ENCODE measurements at regions not wholly inside any gene's neighbourhood (a gene's known extent, or its start where the extent isn't known, plus 50 kb on each side); places are given as distances from the start of the nearest gene placed in this dataset.

DNA sequence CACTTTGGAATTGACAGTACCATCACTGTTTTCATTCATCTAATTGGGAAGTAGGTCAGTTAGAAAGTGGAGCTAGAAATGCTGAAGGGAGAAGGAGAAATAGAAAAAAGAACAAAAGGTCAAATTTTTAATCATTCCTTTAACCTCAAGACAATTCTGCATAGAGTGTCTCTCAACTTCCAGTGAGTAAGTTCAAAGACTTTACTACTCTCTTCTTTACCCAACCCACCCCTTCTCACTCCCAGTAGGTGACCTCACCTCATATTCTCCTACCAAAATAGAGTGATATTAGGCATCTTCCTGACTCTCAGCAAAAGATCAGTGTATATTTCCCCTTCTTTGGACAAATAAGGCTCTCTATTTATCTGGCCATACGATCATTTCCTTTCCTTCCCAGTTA, 340.0 kb upstream of the JAG1 start:
- no peak overlapping the region for H3K4me3 ChIP-seq (ENCODE audit: low read depth, low read length)
- DNase-seq (ENCODE audit: low read depth) = no peak
- H3K36me3 ChIP-seq (ENCODE audit: control insufficient read depth, insufficient read depth, low read length) = no peaks in the 10 kb centered on the region
- TF ChIP-seq, protein P1, sequence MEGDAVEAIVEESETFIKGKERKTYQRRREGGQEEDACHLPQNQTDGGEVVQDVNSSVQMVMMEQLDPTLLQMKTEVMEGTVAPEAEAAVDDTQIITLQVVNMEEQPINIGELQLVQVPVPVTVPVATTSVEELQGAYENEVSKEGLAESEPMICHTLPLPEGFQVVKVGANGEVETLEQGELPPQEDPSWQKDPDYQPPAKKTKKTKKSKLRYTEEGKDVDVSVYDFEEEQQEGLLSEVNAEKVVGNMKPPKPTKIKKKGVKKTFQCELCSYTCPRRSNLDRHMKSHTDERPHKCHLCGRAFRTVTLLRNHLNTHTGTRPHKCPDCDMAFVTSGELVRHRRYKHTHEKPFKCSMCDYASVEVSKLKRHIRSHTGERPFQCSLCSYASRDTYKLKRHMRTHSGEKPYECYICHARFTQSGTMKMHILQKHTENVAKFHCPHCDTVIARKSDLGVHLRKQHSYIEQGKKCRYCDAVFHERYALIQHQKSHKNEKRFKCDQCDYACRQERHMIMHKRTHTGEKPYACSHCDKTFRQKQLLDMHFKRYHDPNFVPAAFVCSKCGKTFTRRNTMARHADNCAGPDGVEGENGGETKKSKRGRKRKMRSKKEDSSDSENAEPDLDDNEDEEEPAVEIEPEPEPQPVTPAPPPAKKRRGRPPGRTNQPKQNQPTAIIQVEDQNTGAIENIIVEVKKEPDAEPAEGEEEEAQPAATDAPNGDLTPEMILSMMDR (IDR thresholded peaks at IDR 0.05; ENCODE audit: insufficient read depth, low read length, poor library complexity, severe bottlenecking) = no peak
- H3K27me3 ChIP-seq (ENCODE audit: control insufficient read depth, insufficient read depth, low read length) = no peaks in the 10 kb centered on the region

DNA sequence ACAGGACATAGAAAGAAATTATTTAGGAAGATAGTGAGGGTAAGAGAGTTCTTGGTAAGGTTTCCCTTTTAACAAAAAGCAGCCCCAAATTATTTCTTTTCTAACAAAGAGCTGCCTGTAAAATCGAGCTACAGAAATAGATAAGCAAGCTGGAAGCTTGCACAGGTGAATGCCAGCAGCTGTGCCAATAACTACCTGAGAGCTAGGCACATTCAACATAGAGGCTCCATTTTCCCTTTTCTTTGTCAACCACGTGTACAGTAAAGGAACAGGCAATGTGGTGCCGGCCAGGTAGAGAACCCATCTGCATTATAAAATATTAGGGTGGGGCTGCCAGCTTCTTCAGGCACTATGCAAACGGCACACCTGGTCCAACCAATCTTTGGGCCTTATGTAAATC, 341.6 kb upstream of the JAG1 start:
- no peaks in the 10 kb centered on the region for H3K36me3 ChIP-seq (ENCODE audit: control insufficient read depth, insufficient read depth, low read length)
- TF ChIP-seq, protein P1 (IDR thresholded peaks at IDR 0.05; ENCODE audit: insufficient read depth, low read length, poor library complexity, severe bottlenecking) = no peak
- no peak overlapping the region for H3K4me3 ChIP-seq (ENCODE audit: low read depth, low read length)
- H3K27me3 ChIP-seq (ENCODE audit: control insufficient read depth, insufficient read depth, low read length) = no peaks in the 10 kb centered on the region
- no peak for DNase-seq (ENCODE audit: low read depth)

DNA sequence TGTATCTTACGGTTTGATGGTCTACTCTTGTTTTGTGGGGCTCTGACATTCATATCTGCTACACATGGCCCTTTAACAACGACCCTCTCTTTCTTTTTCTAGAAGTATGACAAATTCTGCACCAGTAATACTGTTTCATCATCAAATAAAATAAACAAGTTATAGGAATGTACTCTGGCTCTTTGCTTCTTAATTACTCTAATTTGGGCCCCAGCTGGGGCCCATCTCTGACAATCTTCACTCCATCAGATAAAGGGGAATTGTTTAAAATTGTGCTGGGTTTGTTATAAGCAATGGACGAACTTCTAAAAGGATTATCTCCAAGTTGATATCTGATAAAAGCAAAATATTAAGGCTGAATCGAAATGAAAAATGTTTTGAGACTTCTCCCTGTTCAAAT, 343.6 kb upstream of the JAG1 start:
- TF ChIP-seq, protein P1 (IDR thresholded peaks at IDR 0.05; ENCODE audit: insufficient read depth, low read length, poor library complexity, severe bottlenecking) = no peak

DNA sequence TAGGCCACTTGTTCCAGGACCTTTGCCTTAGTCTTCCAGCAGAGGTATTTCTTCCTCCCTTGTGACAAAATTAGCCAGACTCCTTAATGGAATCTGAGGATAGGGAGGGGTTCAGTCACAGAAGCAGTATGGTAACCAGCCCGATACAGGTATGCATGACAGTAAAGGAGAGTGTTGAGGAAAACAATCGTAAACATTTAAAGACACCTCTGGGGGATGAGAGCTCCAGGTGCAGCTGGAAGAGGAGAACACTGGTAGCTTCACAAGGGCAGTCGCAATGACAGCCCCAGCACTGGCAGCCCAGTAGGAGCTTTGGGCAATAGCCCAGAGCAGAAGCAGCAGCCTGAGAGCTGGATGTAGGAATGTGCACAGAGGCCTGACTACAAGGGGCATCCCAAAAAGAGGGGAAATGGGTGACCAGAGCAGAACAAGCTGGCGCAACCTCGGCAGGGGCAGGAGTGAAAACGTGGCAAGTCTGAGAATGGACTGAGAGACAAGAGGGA, 344.9 kb upstream of the JAG1 start:
- no peak for DNase-seq (ENCODE audit: low read depth)
- TF ChIP-seq, protein P1 (IDR thresholded peaks at IDR 0.05; ENCODE audit: insufficient read depth, low read length, poor library complexity, severe bottlenecking) = no peak
- H3K4me3 ChIP-seq (ENCODE audit: low read depth, low read length) = no peak overlapping the region
- H3K27me3 ChIP-seq (ENCODE audit: control insufficient read depth, insufficient read depth, low read length) = no peaks in the 10 kb centered on the region
- no peaks in the 10 kb centered on the region for H3K36me3 ChIP-seq (ENCODE audit: control insufficient read depth, insufficient read depth, low read length)

More for the DNA sequence above, 343.6 kb upstream of the JAG1 start:
- H3K36me3 ChIP-seq (ENCODE audit: control insufficient read depth, insufficient read depth, low read length) = no peaks in the 10 kb centered on the region
- no peak for DNase-seq (ENCODE audit: low read depth)
- no peak overlapping the region for H3K4me3 ChIP-seq (ENCODE audit: low read depth, low read length)
- H3K27me3 ChIP-seq (ENCODE audit: control insufficient read depth, insufficient read depth, low read length) = no peaks in the 10 kb centered on the region

DNA sequence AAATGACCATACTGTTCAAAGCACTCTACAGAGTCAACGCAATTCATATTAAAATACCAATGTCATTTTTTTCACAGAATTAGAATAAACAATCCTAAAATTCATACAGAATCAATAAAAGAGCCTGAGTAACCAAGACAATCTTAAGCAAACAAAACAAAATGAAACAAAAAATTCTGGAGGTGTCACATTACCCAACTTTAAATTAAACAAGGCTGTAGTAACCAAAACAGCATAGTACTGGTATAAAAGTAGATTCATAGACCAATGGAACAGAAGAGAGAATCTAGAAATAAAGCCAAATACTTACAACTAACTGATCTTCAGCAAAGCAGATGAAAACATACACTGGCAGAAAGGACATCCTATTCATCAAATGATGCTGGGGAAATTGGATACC, 346.9 kb upstream of the JAG1 start:
- Histone ChIP-seq H3K36me3 (ENCODE audit: control insufficient read depth, insufficient read depth, low read length) (no peaks in the 10 kb centered on the region), H3K4me3 (ENCODE audit: low read depth, low read length) (no peak overlapping the region), H3K27me3 (ENCODE audit: control insufficient read depth, insufficient read depth, low read length) (no peaks in the 10 kb centered on the region)
- no peak for DNase-seq (ENCODE audit: low read depth)
- TF ChIP-seq, protein P1 (IDR thresholded peaks at IDR 0.05; ENCODE audit: insufficient read depth, low read length, poor library complexity, severe bottlenecking) = no peak

DNA sequence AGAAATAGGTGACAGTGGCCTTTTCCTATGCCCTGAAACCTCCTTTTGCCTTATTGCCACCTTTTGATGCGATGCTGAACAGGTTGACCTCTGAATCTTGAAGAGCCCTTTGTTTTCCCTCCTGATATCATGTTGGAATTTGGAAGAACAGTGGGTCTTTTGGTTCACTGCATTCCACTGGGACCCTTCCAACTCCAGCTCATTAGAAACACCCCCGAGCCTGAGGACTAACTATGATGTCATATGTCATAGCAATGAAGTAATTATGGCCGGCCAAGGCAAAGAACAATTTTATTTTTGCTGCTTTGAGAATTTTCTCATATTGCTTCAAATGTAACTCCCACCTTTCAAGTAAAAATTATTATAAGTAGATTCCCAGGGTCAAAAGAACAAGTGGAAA, 353.4 kb upstream of the JAG1 start:
- Histone ChIP-seq H3K27me3 (ENCODE audit: control insufficient read depth, insufficient read depth, low read length) (no peaks in the 10 kb centered on the region), H3K4me3 (ENCODE audit: low read depth, low read length) (no peak overlapping the region), H3K36me3 (ENCODE audit: control insufficient read depth, insufficient read depth, low read length) (no peaks in the 10 kb centered on the region)
- TF ChIP-seq, protein P1 (IDR thresholded peaks at IDR 0.05; ENCODE audit: insufficient read depth, low read length, poor library complexity, severe bottlenecking) = no peak
- DNase-seq (ENCODE audit: low read depth) = no peak
